ENCODE measurements at regions not wholly inside any gene's neighbourhood (a gene's known extent, or its start where the extent isn't known, plus 50 kb on each side); places are given as distances from the start of the nearest gene placed in this dataset.

- TF ChIP-seq CTCF (IDR thresholded peaks at IDR 0.05): no peak
- TF ChIP-seq POLR2AphosphoS5 (IDR thresholded peaks at IDR 0.05): no peak
- TF ChIP-seq POLR2A (IDR thresholded peaks at IDR 0.05; ENCODE audit: low read depth): no peak
- TF ChIP-seq EP300 (IDR thresholded peaks at IDR 0.05): no peak
Observed at GRCh38 chr12:25810683-25811082, 147.8 kb upstream of the RASSF8 start.

Measured in esophagus muscularis mucosa (tissue), 4 donors.